IMR-90 (cell line): ENCODE measurements at regions not wholly inside any gene's neighbourhood (a gene's known extent, or its start where the extent isn't known, plus 50 kb on each side); places are given as distances from the start of the nearest gene placed in this dataset.

Experiments
- ATAC-seq: fragments of 200-7000 bp; cut with Tn5 transposase; 2 replicates; pipeline ENCODE4 v1.9.1; 2020; ENCODE audit warnings: low read depth, mild to moderate bottlenecking, moderate library complexity
- BruUV-seq: library from RNA; stranded (reverse); fragments of 400-500 nt; replicated peaks from 2 replicates; lab custom pipeline; 2021; lab: Mats Ljungman, UMichigan
- CTCF ChIA-PET: fragments of 300-600 bp; formaldehyde crosslinking; extraction: SDS; loops from one replicate; lab custom pipeline; 2021; ENCODE audit warnings: antibody characterized with exemption; lab: Yijun Ruan, JAX
- POLR2A ChIA-PET: fragments of 300-600 bp; sonication (Branson Sonifier 250); formaldehyde crosslinking; loops from one replicate; lab custom pipeline; 2022; ENCODE audit warnings: antibody characterized with exemption; ENCODE audit not compliant: unreplicated experiment; lab: Charles Lee
- DNase-seq: peaks from one replicate; pipeline ENCODE4 v3.0.0; 2013
- H2AFZ ChIP-seq: replicated peaks from 2 replicates; pipeline ENCODE3; 2013; ENCODE audit warnings: low read length, mild to moderate bottlenecking; ENCODE audit not compliant: poor library complexity
- H2AK5ac ChIP-seq: 2 replicates; pipeline ENCODE4 v1.6.1; 2013; ENCODE audit warnings: low read depth, low read length, inconsistent platforms
- H2AK9ac ChIP-seq: replicated peaks from 2 replicates; pipeline ENCODE3; 2013; ENCODE audit warnings: mild to moderate bottlenecking, low read depth, low read length, moderate library complexity; ENCODE audit not compliant: poor library complexity
- H2BK120ac ChIP-seq: 2 replicates; pipeline ENCODE4 v1.6.1; 2013; ENCODE audit warnings: low read depth, low read length, inconsistent platforms
- H2BK15ac ChIP-seq: 3 replicates; pipeline ENCODE4 v1.6.1; 2013; ENCODE audit warnings: low read depth, low read length, inconsistent platforms
- H2BK20ac ChIP-seq: 2 replicates; pipeline ENCODE4 v1.6.1; 2013; ENCODE audit warnings: low read depth, mild to moderate bottlenecking, inconsistent platforms, low read length, moderate library complexity
- H2BK5ac ChIP-seq: 2 replicates; pipeline ENCODE4 v1.6.1; 2013; ENCODE audit warnings: mild to moderate bottlenecking, low read depth, low read length, inconsistent platforms; ENCODE audit not compliant: poor library complexity, severe bottlenecking
- H3K14ac ChIP-seq: replicated peaks from 2 replicates; pipeline ENCODE4 v1.6.1; 2013; ENCODE audit warnings: low read depth, low read length, inconsistent platforms
- H3K18ac ChIP-seq: 2 replicates; pipeline ENCODE4 v1.6.1; 2013; ENCODE audit warnings: low read depth, low read length, control low read depth
- H3K23ac ChIP-seq: 2 replicates; pipeline ENCODE4 v1.6.1; 2013; ENCODE audit warnings: low read depth, low read length, inconsistent platforms
- H3K27ac ChIP-seq: 2 replicates; pipeline ENCODE4 v1.5.1; 2013; ENCODE audit warnings: mild to moderate bottlenecking, control low read depth, low read length; ENCODE audit not compliant: insufficient read depth
- H3K27me3 ChIP-seq: 2 replicates; pipeline ENCODE4 v1.6.1; 2013; ENCODE audit warnings: low read length; ENCODE audit not compliant: control insufficient read depth, insufficient read depth
- H3K36me3 ChIP-seq: 2 replicates; pipeline ENCODE4 v1.6.1; 2013; ENCODE audit warnings: low read length, mixed read lengths; ENCODE audit not compliant: control insufficient read depth, insufficient read depth
- H3K4ac ChIP-seq: 2 replicates; pipeline ENCODE4 v1.6.1; 2013; ENCODE audit warnings: low read depth, low read length, inconsistent platforms
- H3K4me1 ChIP-seq: 2 replicates; pipeline ENCODE4 v1.6.1; 2013; ENCODE audit warnings: low read length, mixed read lengths; ENCODE audit not compliant: control insufficient read depth, insufficient read depth
- H3K4me2 ChIP-seq: 2 replicates; pipeline ENCODE4 v1.6.1; 2013; ENCODE audit warnings: low read depth, mild to moderate bottlenecking, control low read depth, low read length, moderate library complexity
- H3K4me3 ChIP-seq: 2 replicates; pipeline ENCODE4 v1.5.1; 2013; ENCODE audit warnings: low read depth, mild to moderate bottlenecking, control low read depth, low read length, moderate library complexity; ENCODE audit not compliant: insufficient read depth
- H3K56ac ChIP-seq: 2 replicates; pipeline ENCODE4 v1.6.1; 2013; ENCODE audit warnings: low read length, inconsistent platforms; ENCODE audit not compliant: insufficient read depth; ENCODE audit errors: extremely low read depth
- H3K79me1 ChIP-seq, 2 experiments: 2 replicates each; pipeline ENCODE4 v1.6.1; 2013; ENCODE audit warnings: low read length in 2 of 2, inconsistent platforms in 1 of 2, low read depth in 1 of 2
- H3K9ac ChIP-seq: 2 replicates; pipeline ENCODE4 v1.6.1; 2013; ENCODE audit warnings: low read depth, low read length, control low read depth
- H3K9me1 ChIP-seq: 2 replicates; pipeline ENCODE4 v1.6.1; 2013; ENCODE audit warnings: low read length, inconsistent platforms; ENCODE audit not compliant: insufficient read depth
- H3K9me3 ChIP-seq: 2 replicates; pipeline ENCODE4 v1.6.1; 2013; ENCODE audit warnings: low read length; ENCODE audit not compliant: control insufficient read depth, insufficient read depth
- H4K20me1 ChIP-seq: 2 replicates; pipeline ENCODE4 v1.6.1; 2013; ENCODE audit warnings: low read length, inconsistent platforms; ENCODE audit not compliant: insufficient read depth
- H4K5ac ChIP-seq: 2 replicates; pipeline ENCODE4 v1.6.1; 2013; ENCODE audit warnings: mild to moderate bottlenecking, low read depth, low read length, control low read depth
- H4K8ac ChIP-seq, 2 experiments: 2 replicates each; pipeline ENCODE4 v1.6.1; 2013; ENCODE audit warnings: low read depth in 2 of 2, low read length in 2 of 2, control low read depth in 1 of 2, inconsistent platforms in 1 of 2
- H4K91ac ChIP-seq: 2 replicates; pipeline ENCODE4 v1.6.1; 2013; ENCODE audit warnings: low read depth, low read length, inconsistent platforms; ENCODE audit not compliant: insufficient read depth
- CEBPB ChIP-seq: IDR thresholded peaks from 2 replicates; pipeline ENCODE4 v1.6.1; 2012; ENCODE audit warnings: low read depth, low read length, improper control_type of control experiment
- CHD1 ChIP-seq: IDR thresholded peaks from 2 replicates; pipeline ENCODE4 v1.6.1; 2012; ENCODE audit warnings: low read depth, low read length, improper control_type of control experiment
- FOS ChIP-seq: fragments of 150-350 bp; IDR thresholded peaks from 2 replicates; pipeline ENCODE4 v1.6.1; 2016; ENCODE audit warnings: low read depth, low read length
- MAFK ChIP-seq: IDR thresholded peaks from 2 replicates; pipeline ENCODE4 v1.6.1; 2012; ENCODE audit warnings: low read depth, low read length, improper control_type of control experiment
- MAZ ChIP-seq: IDR thresholded peaks from 2 replicates; pipeline ENCODE4 v1.6.1; 2012; ENCODE audit warnings: low read depth, mild to moderate bottlenecking, low read length, improper control_type of control experiment, moderate library complexity, borderline replicate concordance
- MXI1 ChIP-seq: IDR thresholded peaks from 2 replicates; pipeline ENCODE4 v1.6.1; 2012; ENCODE audit warnings: low read depth, mild to moderate bottlenecking, low read length, moderate library complexity, borderline replicate concordance
- POLR2A ChIP-seq: IDR thresholded peaks from 2 replicates; pipeline ENCODE4 v1.6.1; 2012; ENCODE audit warnings: mild to moderate bottlenecking, low read depth, low read length
- RCOR1 ChIP-seq: IDR thresholded peaks from 2 replicates; pipeline ENCODE4 v1.6.1; 2012; ENCODE audit warnings: mild to moderate bottlenecking, low read length, improper control_type of control experiment; ENCODE audit not compliant: insufficient replicate concordance
- WGBS, 2 experiments: methylation state at CpG; one replicate each; pipeline versions ENCODE4 v1.1.5 to v1.1.7; 2013; ENCODE audit warnings: missing lambda C conversion rate in 2 of 2; ENCODE audit not compliant: insufficient read length in 1 of 2; ENCODE audit errors: extremely low coverage in 2 of 2; 5-methylcytosine and 5-hydroxymethylcytosine counted together
- dilution Hi-C: fragments of 300-500 bp; cut with HindIII; formaldehyde crosslinking; loops from one replicate; pipeline ENCODE4 v1.14.3; 2018; ENCODE audit warnings: low sequenced_read_pairs; ENCODE audit not compliant: unreplicated experiment
- in situ Hi-C: fragments of 300-500 bp; cut with MboI; formaldehyde crosslinking; loops from 3 replicates; pipeline ENCODE4 v1.14.3; 2019; ENCODE audit warnings: low sequenced_read_pairs, inconsistent platforms, mixed read lengths
- intact Hi-C: fragments of 100-400 bp; cut with micrococcal nuclease; formaldehyde crosslinking; loops from 2 replicates; pipeline ENCODE4 v1.10.0; 2022
- TF ChIP-seq, protein P1 (sequence below): fragments of 150-350 bp; IDR thresholded peaks from 2 replicates; pipeline ENCODE4 v1.6.1; 2016; ENCODE audit warnings: low read depth, mild to moderate bottlenecking, low read length, moderate library complexity, borderline replicate concordance

GRCh38 chr2:146584316-146584715, 1260.5 kb upstream of the ACVR2A start:
- Histone ChIP-seq H2BK15ac (no peak overlapping the region), H3K9me3 (no peaks in the 10 kb centered on the region), H3K9ac (no peak overlapping the region), H4K8ac (no peak overlapping the region), H2BK20ac (no peak overlapping the region), H3K14ac (no peak overlapping the region), H4K91ac (no peak overlapping the region), H4K20me1 (no peaks in the 10 kb centered on the region), H2AFZ (no peak overlapping the region), H3K23ac (no peak overlapping the region), H3K9me1 (no peaks in the 10 kb centered on the region), H3K4ac (no peak overlapping the region), H2AK9ac (no peak overlapping the region), H3K79me1 (no peaks in the 10 kb centered on the region), H3K27ac (no peak overlapping the region), H3K27me3 (no peaks in the 10 kb centered on the region), H4K5ac (no peak overlapping the region), H3K4me1 (peaks cover 1% of the 10 kb centered on the region; the same call in 1 of the 2 replicates), H3K56ac (no peak overlapping the region), H2BK5ac (no peak overlapping the region), H3K4me3 (no peak overlapping the region), H2AK5ac (no peak overlapping the region), H3K18ac (no peak overlapping the region), H2BK120ac (no peak overlapping the region), H3K4me2 (no peak overlapping the region), H3K36me3 (no peaks in the 10 kb centered on the region)
- no CpG with 5 or more reads among the region's 2 CpGs for WGBS, 2 experiments
- ATAC-seq (no peak), DNase-seq (no peak)
- dilution Hi-C loops = no loop called here
- intact Hi-C loops = no loop called here
- POLR2A ChIA-PET = no interaction called here
- no TSS peak for BruUV-seq
- CTCF ChIA-PET = no interaction called here
- in situ Hi-C loops = no loop called here
- TF ChIP-seq CEBPB = no peak
- no peak for TF ChIP-seq MAFK
- no peak for TF ChIP-seq MAZ
- no peak for TF ChIP-seq MXI1
- no peak for TF ChIP-seq POLR2A
- TF ChIP-seq RCOR1 = no peak
- TF ChIP-seq, protein P1, sequence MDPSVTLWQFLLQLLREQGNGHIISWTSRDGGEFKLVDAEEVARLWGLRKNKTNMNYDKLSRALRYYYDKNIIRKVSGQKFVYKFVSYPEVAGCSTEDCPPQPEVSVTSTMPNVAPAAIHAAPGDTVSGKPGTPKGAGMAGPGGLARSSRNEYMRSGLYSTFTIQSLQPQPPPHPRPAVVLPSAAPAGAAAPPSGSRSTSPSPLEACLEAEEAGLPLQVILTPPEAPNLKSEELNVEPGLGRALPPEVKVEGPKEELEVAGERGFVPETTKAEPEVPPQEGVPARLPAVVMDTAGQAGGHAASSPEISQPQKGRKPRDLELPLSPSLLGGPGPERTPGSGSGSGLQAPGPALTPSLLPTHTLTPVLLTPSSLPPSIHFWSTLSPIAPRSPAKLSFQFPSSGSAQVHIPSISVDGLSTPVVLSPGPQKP = no peak
- no peak for TF ChIP-seq FOS
- no peak for TF ChIP-seq CHD1
